CD4-positive, alpha-beta memory T cell (primary cell): ENCODE measurements at regions not wholly inside any gene's neighbourhood (a gene's known extent, or its start where the extent isn't known, plus 50 kb on each side); places are given as distances from the start of the nearest gene placed in this dataset.

ENCODE experiments used
- CTCF ChIA-PET: fragments of 350-600 bp; sonication (Branson Sonifier 250); formaldehyde crosslinking; loops from one replicate; lab custom pipeline; 2021; ENCODE audit warnings: inconsistent platforms; ENCODE audit not compliant: partially characterized antibody; lab: Charles Lee
- POLR2A ChIA-PET: fragments of 350-600 bp; sonication (Branson Sonifier 250); formaldehyde crosslinking; loops from one replicate; lab custom pipeline; 2021; ENCODE audit not compliant: partially characterized antibody; lab: Charles Lee
- DNase-seq, 5 donors: peaks; one replicate each; pipeline versions ENCODE4 v3.0.0 to v3.0.0-alpha.2; 2020 to 2022; ENCODE audit warnings: mixed read lengths in 1 of 5
- H3K27ac ChIP-seq: one replicate; pipeline ENCODE4 v1.7.0; 2013; ENCODE audit warnings: low read depth, low read length
- H3K27me3 ChIP-seq: 2 replicates; pipeline ENCODE4 v1.7.0; 2013; ENCODE audit warnings: mild to moderate bottlenecking, low read length, moderate library complexity; ENCODE audit not compliant: insufficient read depth
- H3K36me3 ChIP-seq: 2 replicates; pipeline ENCODE4 v1.7.0; 2013; ENCODE audit warnings: mild to moderate bottlenecking, low read length, moderate library complexity; ENCODE audit not compliant: insufficient read depth
- H3K4me1 ChIP-seq: 2 replicates; pipeline ENCODE4 v1.7.0; 2013; ENCODE audit warnings: mild to moderate bottlenecking, low read length, moderate library complexity; ENCODE audit not compliant: insufficient read depth
- H3K4me3 ChIP-seq, 2 donors: one replicate each; pipeline ENCODE4 v1.7.0; 2013; ENCODE audit warnings: low read length in 2 of 2, mild to moderate bottlenecking in 1 of 2
- H3K9me3 ChIP-seq, 2 donors: one replicate each; pipeline ENCODE4 v1.7.0; 2013; ENCODE audit warnings: low read length in 2 of 2, control low read depth in 1 of 2; ENCODE audit not compliant: control insufficient read depth in 1 of 2
- H3K27ac Mint-ChIP-seq, 7 donors: one replicate each; pipeline ENCODE4 v1.8.0; 2020 to 2021; ENCODE audit warnings: mixed read lengths in 7 of 7, mild to moderate bottlenecking in 6 of 7, inconsistent platforms in 3 of 7, moderate library complexity in 3 of 7
- H3K27me3 Mint-ChIP-seq, 2 donors: one replicate each; pipeline ENCODE4 v1.8.0; 2020 to 2021; ENCODE audit warnings: mixed read lengths in 2 of 2
- H3K36me3 Mint-ChIP-seq, 2 donors: one replicate each; pipeline ENCODE4 v1.8.0; 2020 to 2021; ENCODE audit warnings: mixed read lengths in 2 of 2, inconsistent platforms in 1 of 2, mild to moderate bottlenecking in 1 of 2
- H3K4me1 Mint-ChIP-seq, 4 donors: one replicate each; pipeline ENCODE4 v1.8.0; 2020 to 2021; ENCODE audit warnings: mixed read lengths in 4 of 4, mild to moderate bottlenecking in 1 of 4
- H3K4me3 Mint-ChIP-seq, 8 donors: one replicate each; pipeline ENCODE4 v1.8.0; 2020 to 2021; ENCODE audit warnings: mixed read lengths in 8 of 8, mild to moderate bottlenecking in 7 of 8, moderate library complexity in 6 of 8, inconsistent platforms in 3 of 8
- H3K9me3 Mint-ChIP-seq, 8 donors: one replicate each; pipeline ENCODE4 v1.8.0; 2020 to 2021; ENCODE audit warnings: mixed read lengths in 8 of 8, mild to moderate bottlenecking in 5 of 8, inconsistent platforms in 3 of 8, moderate library complexity in 1 of 8
- intact Hi-C: fragments of 100-400 bp; cut with micrococcal nuclease; formaldehyde crosslinking; loops from one replicate; pipeline ENCODE4 v1.15.1; 2023

- Mint-ChIP-seq H3K27me3 (no peaks in the 10 kb centered on the region), H3K9me3 (peaks cover 0 to 28% (median 20%) of the 10 kb centered on the region in 8 donors), H3K27ac (no peak overlapping the region), H3K4me1 (no peaks in the 10 kb centered on the region), H3K4me3 (no peak overlapping the region), H3K36me3 (no peaks in the 10 kb centered on the region)
- Histone ChIP-seq H3K4me1 (no peaks in the 10 kb centered on the region), H3K36me3 (no peaks in the 10 kb centered on the region), H3K27ac (no peak overlapping the region), H3K27me3 (no peaks in the 10 kb centered on the region), H3K9me3 (no peaks in the 10 kb centered on the region), H3K4me3 (no peak overlapping the region)
- intact Hi-C loops, result no loop called here
- DNase-seq, result no peak
- CTCF ChIA-PET, result no interaction called here
- POLR2A ChIA-PET, result no interaction called here
These were observed 320.1 kb upstream of the VCX start for GRCh38 chrX:7522860-7523259.

- intact Hi-C loops, result no loop called here
- Mint-ChIP-seq H3K4me1 (no peaks in the 10 kb centered on the region), H3K27me3 (no peaks in the 10 kb centered on the region), H3K36me3 (no peaks in the 10 kb centered on the region), H3K4me3 (no peak overlapping the region), H3K9me3 (peaks cover 0 to 12% (median 3%) of the 10 kb centered on the region in 8 donors), H3K27ac (no peak overlapping the region)
- DNase-seq, result no peak
- no peaks in the 10 kb centered on the region for H3K4me1 ChIP-seq
- ChIA-PET CTCF (no interaction called here), POLR2A (no interaction called here)
- no peaks in the 10 kb centered on the region for H3K9me3 ChIP-seq
- H3K36me3 ChIP-seq, result no peaks in the 10 kb centered on the region
- no peak overlapping the region for H3K27ac ChIP-seq
- H3K4me3 ChIP-seq, result no peak overlapping the region
- no peaks in the 10 kb centered on the region for H3K27me3 ChIP-seq
These were observed 327.1 kb upstream of the VCX start for GRCh38 chrX:7515681-7516413.

GRCh38 chrX:7514871-7515599 is 327.9 kb upstream of the VCX start:
- H3K36me3 Mint-ChIP-seq, result no peaks in the 10 kb centered on the region
- POLR2A ChIA-PET, result no interaction called here
- no peaks in the 10 kb centered on the region for H3K27me3 Mint-ChIP-seq
- H3K9me3 Mint-ChIP-seq, result peaks cover 0 to 12% (median 3%) of the 10 kb centered on the region in 8 donors
- Histone ChIP-seq H3K36me3 (no peaks in the 10 kb centered on the region), H3K27ac (no peak overlapping the region), H3K4me3 (no peak overlapping the region), H3K27me3 (no peaks in the 10 kb centered on the region), H3K9me3 (no peaks in the 10 kb centered on the region), H3K4me1 (no peaks in the 10 kb centered on the region)
- no peak overlapping the region for H3K27ac Mint-ChIP-seq
- no peak overlapping the region for H3K4me3 Mint-ChIP-seq
- no peaks in the 10 kb centered on the region for H3K4me1 Mint-ChIP-seq
- DNase-seq, result no peak
- intact Hi-C loops, result no loop called here
- CTCF ChIA-PET, result no interaction called here

GRCh38 chrX:7512845-7513244 is 330.1 kb upstream of the VCX start:
- ChIA-PET POLR2A (no interaction called here), CTCF (no interaction called here)
- peaks cover 0 to 12% (median 3%) of the 10 kb centered on the region in 8 donors for H3K9me3 Mint-ChIP-seq
- H3K27ac ChIP-seq, result no peak overlapping the region
- H3K4me3 ChIP-seq, result no peak overlapping the region
- no peaks in the 10 kb centered on the region for H3K27me3 ChIP-seq
- H3K4me1 ChIP-seq, result no peaks in the 10 kb centered on the region
- no peak for DNase-seq
- H3K4me1 Mint-ChIP-seq, result no peaks in the 10 kb centered on the region
- no peaks in the 10 kb centered on the region for H3K9me3 ChIP-seq
- no peaks in the 10 kb centered on the region for H3K27me3 Mint-ChIP-seq
- H3K4me3 Mint-ChIP-seq, result no peak overlapping the region
- no peak overlapping the region for H3K27ac Mint-ChIP-seq
- H3K36me3 Mint-ChIP-seq, result no peaks in the 10 kb centered on the region
- intact Hi-C loops, result no loop called here
- H3K36me3 ChIP-seq, result no peaks in the 10 kb centered on the region

GRCh38 chrX:7503251-7503650 is 339.7 kb upstream of the VCX start:
- H3K9me3 Mint-ChIP-seq, result peaks cover 0 to 16% (median 6%) of the 10 kb centered on the region in 8 donors
- DNase-seq, result no peak
- intact Hi-C loops, result no loop called here
- H3K36me3 Mint-ChIP-seq, result no peaks in the 10 kb centered on the region
- Histone ChIP-seq H3K9me3 (no peaks in the 10 kb centered on the region), H3K4me3 (no peak overlapping the region), H3K4me1 (no peaks in the 10 kb centered on the region), H3K36me3 (no peaks in the 10 kb centered on the region), H3K27me3 (no peaks in the 10 kb centered on the region), H3K27ac (no peak overlapping the region)
- H3K27ac Mint-ChIP-seq, result no peak overlapping the region
- H3K4me3 Mint-ChIP-seq, result no peak overlapping the region
- no peaks in the 10 kb centered on the region for H3K27me3 Mint-ChIP-seq
- ChIA-PET POLR2A (no interaction called here), CTCF (no interaction called here)
- no peaks in the 10 kb centered on the region for H3K4me1 Mint-ChIP-seq

- Histone ChIP-seq H3K4me3 (no peak overlapping the region), H3K27ac (no peak overlapping the region), H3K27me3 (no peaks in the 10 kb centered on the region), H3K4me1 (no peaks in the 10 kb centered on the region), H3K36me3 (no peaks in the 10 kb centered on the region), H3K9me3 (no peaks in the 10 kb centered on the region)
- Mint-ChIP-seq H3K36me3 (no peaks in the 10 kb centered on the region), H3K4me3 (no peak overlapping the region), H3K27me3 (no peaks in the 10 kb centered on the region), H3K4me1 (no peaks in the 10 kb centered on the region), H3K9me3 (peaks cover 0 to 18% (median 7%) of the 10 kb centered on the region in 8 donors), H3K27ac (no peak overlapping the region)
- POLR2A ChIA-PET, result no interaction called here
- intact Hi-C loops, result no loop called here
- CTCF ChIA-PET, result no interaction called here
- DNase-seq, result no peak
These were observed 342.6 kb upstream of the VCX start for GRCh38 chrX:7500386-7500785.

- no peak for DNase-seq
- Histone ChIP-seq H3K36me3 (no peaks in the 10 kb centered on the region), H3K27ac (no peak overlapping the region), H3K4me3 (no peak overlapping the region), H3K27me3 (no peaks in the 10 kb centered on the region), H3K9me3 (no peaks in the 10 kb centered on the region), H3K4me1 (no peaks in the 10 kb centered on the region)
- H3K27ac Mint-ChIP-seq, result no peak overlapping the region
- no peaks in the 10 kb centered on the region for H3K36me3 Mint-ChIP-seq
- H3K4me3 Mint-ChIP-seq, result no peak overlapping the region
- CTCF ChIA-PET, result no interaction called here
- peaks cover 0 to 12% (median 3%) of the 10 kb centered on the region in 8 donors for H3K9me3 Mint-ChIP-seq
- H3K27me3 Mint-ChIP-seq, result no peaks in the 10 kb centered on the region
- POLR2A ChIA-PET, result no interaction called here
- intact Hi-C loops, result no loop called here
- H3K4me1 Mint-ChIP-seq, result no peaks in the 10 kb centered on the region
These were observed 338.6 kb upstream of the PUDP start for GRCh38 chrX:7486505-7486904.
